Stimulated activated CD8-positive, alpha-beta memory T cell treated with anti-CD3 and anti-CD28 coated beads, Interleukin-12 subunit alpha, Interleukin-12 subunit beta, amount 100 ng/mL, for 1 hour (primary cell): ENCODE measurements at regions not wholly inside any gene's neighbourhood (a gene's known extent, or its start where the extent isn't known, plus 50 kb on each side); places are given as distances from the start of the nearest gene placed in this dataset.

Experiments used
- DNase-seq: peaks from one replicate; pipeline ENCODE4 v3.0.0-alpha.2; 2020; ENCODE audit warnings: low read depth

- no peak for DNase-seq
Measured at GRCh38 chr21:38702196-38702595, 103.5 kb upstream of the ETS2 start.

DNA sequence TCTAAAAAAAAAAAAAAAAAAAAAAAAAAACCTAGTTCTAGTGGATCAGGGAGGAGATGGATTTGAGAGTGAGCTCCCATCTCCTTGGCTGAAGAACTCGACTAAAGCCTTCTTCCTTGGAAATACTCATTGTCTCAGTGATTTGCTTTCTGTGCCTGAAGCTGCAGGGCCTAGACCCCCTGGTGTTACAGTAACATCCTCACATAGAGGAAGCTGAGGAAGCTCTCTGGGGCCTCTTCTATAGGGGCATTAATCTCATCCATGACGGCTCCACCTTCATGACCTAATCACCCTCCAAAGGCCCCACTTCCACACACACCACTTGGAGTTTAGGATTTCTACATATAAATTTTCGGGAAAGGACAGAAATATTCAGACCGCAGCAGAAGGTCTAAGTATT is 95.9 kb upstream of the ETS2 start:
- no peak for DNase-seq

DNA sequence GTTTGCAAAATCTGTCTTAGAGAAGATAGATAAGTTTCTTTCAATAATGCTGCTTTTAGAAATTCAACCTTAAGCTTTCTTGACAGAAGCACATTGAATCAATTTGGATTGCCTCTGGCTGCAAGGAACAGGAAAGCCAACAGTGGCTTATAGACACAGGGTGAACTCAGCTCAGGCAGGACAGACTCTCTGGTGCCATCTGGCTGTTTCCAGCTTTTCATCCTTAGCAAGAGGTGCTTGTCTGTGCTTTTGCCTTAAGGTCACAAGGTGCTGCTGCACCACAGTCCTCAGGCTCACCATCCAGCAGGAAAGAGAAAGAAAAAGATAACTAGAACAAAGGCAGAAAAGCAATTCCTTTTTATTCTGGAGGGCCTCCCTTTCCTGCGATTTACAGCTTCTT is 93.7 kb upstream of the ETS2 start:
- DNase-seq = no peak

DNA sequence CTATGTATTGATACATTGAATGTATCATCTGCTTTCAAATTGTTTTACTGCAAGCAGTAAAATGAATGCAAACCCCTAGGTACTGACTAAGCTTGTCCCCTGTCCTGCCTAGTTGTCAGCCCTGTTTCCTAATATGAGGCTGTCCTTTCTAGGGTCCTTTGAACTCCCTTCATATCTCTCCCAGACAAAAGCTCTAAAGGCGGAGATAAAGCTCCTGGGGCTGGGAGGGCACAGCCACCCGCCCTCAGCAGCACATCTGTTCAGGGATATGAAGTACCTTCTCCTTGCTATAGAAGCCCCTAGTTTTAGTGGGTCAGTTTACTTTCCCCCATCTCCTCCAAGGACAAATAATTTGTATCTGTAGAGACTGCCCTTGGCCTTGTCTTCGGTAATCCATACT is 93.1 kb upstream of the ETS2 start:
- no peak for DNase-seq

- DNase-seq = no peak
Measured at GRCh38 chr21:38714039-38714817, 91.5 kb upstream of the ETS2 start.

DNA sequence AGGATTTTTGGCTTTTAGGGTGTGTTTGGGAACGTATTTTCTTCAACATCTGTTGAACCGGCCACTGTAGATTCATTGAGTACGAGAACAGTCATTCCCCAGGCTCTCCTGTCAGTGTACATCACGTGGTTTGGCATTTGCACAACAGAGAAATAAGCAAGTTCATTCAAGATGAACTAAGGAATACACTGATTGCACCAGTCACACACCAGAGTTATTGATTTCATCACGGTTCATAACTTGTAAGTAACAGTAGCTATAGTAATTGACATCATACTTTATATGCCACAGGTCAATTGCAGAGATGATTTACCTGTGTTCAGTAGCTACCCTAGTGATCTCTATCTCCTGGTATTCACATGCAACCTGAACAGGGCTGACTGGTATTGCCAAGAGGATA is 90.7 kb upstream of the ETS2 start:
- DNase-seq = no peak

GRCh38 chr21:38716088-38716487 is 89.6 kb upstream of the ETS2 start:
- no peak for DNase-seq

DNA sequence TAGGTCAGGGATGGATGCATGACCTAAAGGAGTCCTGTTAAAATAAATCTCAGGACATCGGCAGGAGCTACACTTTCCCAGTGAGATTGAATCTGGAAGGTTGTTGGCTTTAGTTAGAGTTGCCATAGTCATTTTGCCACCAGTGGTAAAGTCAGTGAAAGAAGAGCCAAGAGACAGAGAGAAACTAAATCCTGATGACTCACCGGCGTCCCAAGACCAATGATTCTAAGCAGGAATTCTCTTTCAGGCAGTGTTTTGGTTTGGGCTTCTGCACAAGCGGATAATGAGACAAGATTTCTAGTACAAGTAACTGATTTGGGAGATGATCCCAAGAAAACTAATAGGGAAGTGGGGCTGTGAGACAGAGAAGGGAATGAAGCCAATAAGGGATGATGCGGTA is 88.8 kb upstream of the ETS2 start:
- no peak for DNase-seq

DNA sequence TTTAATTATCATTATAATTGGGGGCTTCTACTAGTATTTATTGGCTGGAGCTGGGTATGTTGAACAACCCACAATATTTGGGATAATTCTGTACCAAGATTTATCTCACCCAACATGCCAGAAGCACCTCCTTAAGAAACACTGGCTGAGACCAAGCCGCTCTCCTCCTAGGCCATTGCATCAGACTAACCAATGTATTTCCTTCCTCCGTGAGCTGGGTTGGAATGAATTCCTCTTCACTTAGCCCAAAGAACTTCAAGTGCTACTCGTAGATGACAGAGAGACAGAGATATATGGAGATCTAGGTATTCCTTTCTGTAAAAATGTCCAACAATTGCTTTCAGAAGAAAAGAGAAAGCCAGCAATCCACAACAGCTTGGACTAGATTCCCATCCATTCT is 87.2 kb upstream of the ETS2 start:
- DNase-seq = no peak

- DNase-seq = no peak
Measured at GRCh38 chr21:38720074-38720473, 85.7 kb upstream of the ETS2 start.

GRCh38 chr21:38721055-38721454 is 84.7 kb upstream of the ETS2 start:
- DNase-seq = no peak

- no peak for DNase-seq
Measured at GRCh38 chr21:38721958-38722357, 83.8 kb upstream of the ETS2 start.

GRCh38 chr21:38725196-38726157 is 80.3 kb upstream of the ETS2 start:
- DNase-seq = no peak

GRCh38 chr21:38726482-38726881 is 79.2 kb upstream of the ETS2 start:
- no peak for DNase-seq

DNA sequence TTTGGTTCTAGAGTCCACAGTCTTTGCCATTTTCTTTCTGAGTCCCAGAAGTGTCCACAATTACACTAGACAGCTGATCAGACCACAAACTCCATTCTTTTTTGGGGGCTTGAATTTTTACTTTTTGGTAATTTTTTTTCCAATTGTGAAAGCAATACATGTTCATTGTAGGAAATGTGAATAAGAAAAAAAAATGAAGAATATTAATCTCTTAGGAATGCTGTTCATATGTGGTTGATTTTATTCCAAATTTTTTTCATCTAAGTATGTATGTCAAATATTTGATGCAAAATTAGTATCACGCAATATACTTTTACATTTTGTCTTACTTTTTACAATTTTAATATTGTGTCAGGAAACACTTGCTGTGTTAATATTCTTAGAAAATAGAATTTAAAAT is 76.4 kb upstream of the ETS2 start:
- DNase-seq = no peak

DNA sequence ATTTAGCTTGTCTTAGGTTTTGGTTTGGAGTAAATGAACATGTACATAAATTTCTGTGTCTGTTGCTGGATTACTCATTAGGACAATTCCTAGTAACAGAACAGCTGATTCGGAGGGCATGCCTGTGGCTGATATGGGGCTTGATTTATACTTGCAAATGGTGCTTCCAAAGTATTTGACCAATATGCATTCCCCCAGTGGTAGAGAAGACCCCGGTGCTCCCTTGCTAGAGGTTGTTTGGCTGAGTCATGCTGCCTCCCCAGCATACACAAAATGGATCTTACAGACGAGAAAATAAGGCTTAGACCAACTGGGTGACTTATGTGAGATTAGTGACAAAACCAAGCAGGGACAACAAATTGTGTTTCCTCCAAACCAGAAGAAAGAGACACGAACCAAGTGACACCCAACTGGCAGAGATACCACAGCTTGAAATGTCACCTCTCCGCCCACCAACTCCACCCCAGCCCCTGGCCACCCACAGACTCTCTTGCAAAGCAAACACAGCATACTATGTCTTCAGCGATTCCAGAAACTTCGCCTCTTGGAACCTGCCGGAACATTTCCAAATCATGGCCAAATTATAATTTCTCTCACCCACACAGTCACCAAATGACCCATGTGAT is 75.9 kb upstream of the ETS2 start:
- no peak for DNase-seq

DNA sequence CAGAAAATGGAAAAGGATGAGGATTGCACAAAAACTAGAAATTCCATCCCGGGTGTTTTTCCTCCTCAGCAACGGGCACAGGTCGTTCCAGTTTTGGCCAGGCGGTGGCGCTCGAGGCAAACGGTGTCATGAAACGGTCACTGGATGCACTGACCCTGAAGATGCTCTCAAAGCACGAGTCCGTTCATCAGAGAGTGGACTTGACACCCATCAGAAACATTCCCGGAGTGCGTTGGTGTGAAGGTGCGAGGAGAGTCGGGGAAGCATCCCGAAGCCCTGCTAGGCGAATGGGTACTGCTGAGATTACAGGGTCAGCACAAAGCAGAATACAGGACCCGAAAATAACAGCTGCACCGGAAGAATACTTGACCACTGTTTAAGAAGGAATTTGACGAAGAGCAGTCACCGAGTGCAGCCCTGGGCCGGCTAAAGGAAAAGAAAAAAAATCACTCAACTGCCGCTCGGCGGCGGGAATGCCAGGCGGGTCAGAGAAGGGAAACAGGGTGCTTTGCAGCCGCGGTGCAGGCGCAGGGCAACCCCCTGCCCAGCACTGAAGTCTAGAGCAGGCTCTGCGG is 71.7 kb upstream of the ETS2 start:
- peak; percentile 62 for DNase-seq

DNA sequence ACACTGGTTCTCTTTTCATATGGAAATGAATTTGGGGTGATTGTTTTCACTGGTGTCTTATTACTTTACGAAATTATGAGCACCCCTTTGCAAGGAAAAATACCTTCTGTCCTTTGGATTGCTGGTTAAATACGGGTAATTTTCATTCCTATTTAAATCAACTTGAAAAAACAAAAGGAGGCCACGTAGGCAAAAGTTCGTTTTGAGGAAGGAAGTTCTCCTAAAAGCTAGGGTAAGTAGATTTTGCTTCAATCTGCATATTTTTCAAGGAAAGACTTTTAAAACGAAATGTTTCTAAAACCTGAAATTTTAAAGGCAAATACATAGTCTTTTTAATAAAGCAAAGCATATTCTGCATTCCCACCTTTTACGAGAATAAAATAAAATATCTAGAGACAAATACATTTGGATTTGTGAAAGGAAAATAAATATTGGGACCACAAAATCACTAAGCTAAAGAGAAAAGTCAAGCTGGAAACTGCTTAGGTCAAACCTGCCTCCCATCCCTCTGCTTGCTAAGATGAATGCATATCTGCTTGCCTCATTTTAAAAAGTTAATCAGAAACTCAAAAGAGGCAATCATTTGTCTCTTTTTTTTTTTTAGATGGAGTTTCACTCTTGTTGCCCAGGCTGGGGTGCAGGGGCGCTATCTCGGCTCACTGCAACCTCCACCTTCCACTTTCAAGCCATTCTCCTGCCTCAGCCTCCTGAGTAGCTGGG is 70.9 kb upstream of the ETS2 start:
- no peak for DNase-seq

DNA sequence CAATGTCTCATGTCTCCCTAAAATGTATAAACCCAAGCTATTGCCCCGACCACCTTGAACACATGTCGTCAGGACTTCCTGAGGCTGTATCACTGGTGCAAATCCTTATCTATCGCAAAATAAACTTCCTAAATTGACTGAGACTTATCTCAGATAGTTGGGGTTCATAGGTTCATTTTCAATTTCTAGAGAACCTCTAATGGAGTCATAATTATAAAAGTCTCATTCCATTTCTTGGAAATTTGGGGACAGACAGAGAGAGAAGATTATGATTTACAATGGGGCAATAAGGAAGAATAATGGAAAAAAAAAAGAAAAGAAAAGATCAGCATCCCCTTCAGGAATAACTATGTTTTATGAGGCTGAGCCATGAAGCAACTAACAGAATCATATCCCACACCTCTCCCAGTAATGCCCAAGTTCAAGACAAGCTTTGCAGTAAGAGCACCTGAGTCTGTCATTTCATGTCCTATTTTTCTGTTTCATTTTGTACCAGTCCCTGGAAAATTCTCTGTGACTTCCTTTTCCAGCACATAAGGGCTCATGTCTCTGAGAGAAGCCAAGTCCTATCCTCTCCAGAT is 70.0 kb upstream of the ETS2 start:
- DNase-seq = no peak

- no peak for DNase-seq
Measured at GRCh38 chr21:38740090-38740489, 65.6 kb upstream of the ETS2 start.
